ENCODE measurements at regions not wholly inside any gene's neighbourhood (a gene's known extent, or its start where the extent isn't known, plus 50 kb on each side); places are given as distances from the start of the nearest gene placed in this dataset.

DNA sequence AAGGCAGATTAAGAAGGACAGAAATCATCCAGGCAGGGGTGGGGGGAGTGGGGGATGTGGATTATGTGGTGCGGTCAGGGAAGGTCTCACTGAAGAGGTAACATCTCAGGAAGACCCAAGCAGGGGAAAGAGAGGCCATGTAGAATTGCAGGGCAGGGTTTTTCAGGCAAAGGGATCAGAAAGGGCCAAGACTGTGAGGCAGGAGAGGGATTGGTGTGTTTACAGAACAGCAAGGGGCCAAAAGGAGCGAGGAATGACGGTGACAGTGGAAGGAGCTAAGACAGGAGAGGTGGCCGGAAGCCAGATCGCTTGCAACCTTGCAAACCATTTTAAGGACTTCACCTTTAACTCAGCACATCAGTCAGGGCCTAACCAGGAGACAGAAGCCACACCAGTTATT is 535.4 kb upstream of the JARID2 start:
- TF ChIP-seq, protein P1, sequence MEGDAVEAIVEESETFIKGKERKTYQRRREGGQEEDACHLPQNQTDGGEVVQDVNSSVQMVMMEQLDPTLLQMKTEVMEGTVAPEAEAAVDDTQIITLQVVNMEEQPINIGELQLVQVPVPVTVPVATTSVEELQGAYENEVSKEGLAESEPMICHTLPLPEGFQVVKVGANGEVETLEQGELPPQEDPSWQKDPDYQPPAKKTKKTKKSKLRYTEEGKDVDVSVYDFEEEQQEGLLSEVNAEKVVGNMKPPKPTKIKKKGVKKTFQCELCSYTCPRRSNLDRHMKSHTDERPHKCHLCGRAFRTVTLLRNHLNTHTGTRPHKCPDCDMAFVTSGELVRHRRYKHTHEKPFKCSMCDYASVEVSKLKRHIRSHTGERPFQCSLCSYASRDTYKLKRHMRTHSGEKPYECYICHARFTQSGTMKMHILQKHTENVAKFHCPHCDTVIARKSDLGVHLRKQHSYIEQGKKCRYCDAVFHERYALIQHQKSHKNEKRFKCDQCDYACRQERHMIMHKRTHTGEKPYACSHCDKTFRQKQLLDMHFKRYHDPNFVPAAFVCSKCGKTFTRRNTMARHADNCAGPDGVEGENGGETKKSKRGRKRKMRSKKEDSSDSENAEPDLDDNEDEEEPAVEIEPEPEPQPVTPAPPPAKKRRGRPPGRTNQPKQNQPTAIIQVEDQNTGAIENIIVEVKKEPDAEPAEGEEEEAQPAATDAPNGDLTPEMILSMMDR (IDR thresholded peaks at IDR 0.05), result no peak
- no peak for TF ChIP-seq POLR2A (IDR thresholded peaks at IDR 0.05)
- no peak for TF ChIP-seq EP300 (IDR thresholded peaks at IDR 0.05)
